Esophagus squamous epithelium (tissue), 4 donors: ENCODE measurements at regions not wholly inside any gene's neighbourhood (a gene's known extent, or its start where the extent isn't known, plus 50 kb on each side); places are given as distances from the start of the nearest gene placed in this dataset.

Experiments
- CTCF ChIP-seq, 6 experiments: fragments of 450-650 bp in 4 of 6; fragments of 200-600 bp in 2 of 6; sonication (generic) in 2 of 6; IDR thresholded peaks; one replicate each; pipeline ENCODE4 v1.5.1; 2016 to 2019; ENCODE audit warnings: antibody characterized with exemption in 6 of 6, mild to moderate bottlenecking in 4 of 6, moderate library complexity in 4 of 6
- POLR2A ChIP-seq, 4 donors: fragments of 450-650 bp; IDR thresholded peaks; one replicate each; pipeline ENCODE4 v1.6.1; 2017; ENCODE audit warnings: antibody characterized with exemption in 4 of 4, mild to moderate bottlenecking in 4 of 4, moderate library complexity in 3 of 4

DNA sequence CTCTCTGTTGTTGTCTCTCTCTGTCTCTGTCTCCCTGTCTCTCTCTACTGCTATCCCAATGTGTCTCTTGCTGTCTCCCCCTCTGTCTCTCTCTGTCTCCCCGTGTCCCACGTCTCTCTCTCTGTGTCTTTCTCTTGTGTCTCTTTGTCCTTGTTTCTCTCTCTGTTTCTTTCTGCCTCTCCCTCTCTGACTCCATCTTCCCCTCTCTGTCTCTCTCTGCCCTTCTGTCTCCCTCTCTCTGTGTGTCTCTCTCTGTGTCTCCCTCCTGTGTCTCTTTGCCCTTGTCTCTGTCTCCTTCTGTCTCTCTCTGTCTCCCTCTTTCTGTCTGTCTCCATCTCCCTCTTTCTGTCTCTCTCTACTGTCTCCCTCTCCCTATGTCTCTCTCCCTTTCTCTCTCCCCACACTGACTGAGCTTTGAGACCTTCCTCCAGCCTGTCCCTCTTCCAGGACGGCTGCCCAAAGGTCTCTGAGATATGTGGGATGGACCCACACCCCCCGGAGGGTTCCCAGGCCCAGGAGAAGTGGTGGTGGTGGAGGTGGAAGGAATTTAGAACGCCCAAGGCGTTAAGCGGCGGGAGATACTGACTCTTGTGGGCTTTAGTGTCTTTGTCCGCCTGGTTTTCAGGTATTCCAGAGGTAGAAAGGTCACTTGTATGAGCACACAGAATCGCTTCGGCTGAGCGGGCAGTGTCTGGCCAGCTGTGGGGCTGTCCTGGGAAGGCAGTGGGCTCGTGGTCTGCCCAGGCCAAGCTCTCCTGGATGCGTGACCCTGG lies 65.5 kb upstream of the CCND1 start:
- no peak for TF ChIP-seq CTCF (IDR thresholded peaks at IDR 0.05)
- TF ChIP-seq POLR2A (IDR thresholded peaks at IDR 0.05): no peak
